SK-N-SH (cell line): ENCODE measurements at regions not wholly inside any gene's neighbourhood (a gene's known extent, or its start where the extent isn't known, plus 50 kb on each side); places are given as distances from the start of the nearest gene placed in this dataset.

Experiments
- CTCF ChIP-seq: fragments of 200-600 bp; sonication (generic); IDR thresholded peaks from 2 replicates; pipeline ENCODE4 v1.6.1; 2017; ENCODE audit warnings: antibody characterized with exemption, mild to moderate bottlenecking, moderate library complexity
- ELF1 ChIP-seq: IDR thresholded peaks from 2 replicates; pipeline ENCODE4 v1.4.0; 2012
- EP300 ChIP-seq, 2 experiments: IDR thresholded peaks; 2 replicates each; pipeline versions ENCODE4 v1.4.0 to v1.6.1; 2012; ENCODE audit warnings: borderline replicate concordance in 1 of 2, low read depth in 1 of 2, low read length in 1 of 2
- JUND ChIP-seq: IDR thresholded peaks from 2 replicates; pipeline ENCODE4 v1.4.0; 2012
- NRF1 ChIP-seq: IDR thresholded peaks from 2 replicates; pipeline ENCODE4 v1.6.1; 2012; ENCODE audit warnings: low read depth, mild to moderate bottlenecking, low read length
- POLR2AphosphoS5 ChIP-seq: IDR thresholded peaks from 2 replicates; pipeline ENCODE4 v1.6.1; 2012; ENCODE audit warnings: low read depth, low read length
- REST ChIP-seq: IDR thresholded peaks from 2 replicates; pipeline ENCODE4 v1.6.1; 2012; ENCODE audit warnings: mild to moderate bottlenecking, low read depth, low read length, moderate library complexity
- TAF1 ChIP-seq: IDR thresholded peaks from 2 replicates; pipeline ENCODE4 v1.6.1; 2012; ENCODE audit warnings: low read depth, mild to moderate bottlenecking, low read length, moderate library complexity, borderline replicate concordance
- TCF12 ChIP-seq: IDR thresholded peaks from 2 replicates; pipeline ENCODE4 v1.4.0; 2012
- TF ChIP-seq, protein P1 (sequence below): fragments of 150-350 bp; IDR thresholded peaks from 2 replicates; pipeline ENCODE4 v1.6.1; 2016; ENCODE audit warnings: mild to moderate bottlenecking, low read depth, low read length

GRCh38 chr16:6317934-6318333, 1014.7 kb upstream of the RBFOX1 start:
- no peak for TF ChIP-seq CTCF
- TF ChIP-seq JUND = no peak
- TF ChIP-seq, protein P1, sequence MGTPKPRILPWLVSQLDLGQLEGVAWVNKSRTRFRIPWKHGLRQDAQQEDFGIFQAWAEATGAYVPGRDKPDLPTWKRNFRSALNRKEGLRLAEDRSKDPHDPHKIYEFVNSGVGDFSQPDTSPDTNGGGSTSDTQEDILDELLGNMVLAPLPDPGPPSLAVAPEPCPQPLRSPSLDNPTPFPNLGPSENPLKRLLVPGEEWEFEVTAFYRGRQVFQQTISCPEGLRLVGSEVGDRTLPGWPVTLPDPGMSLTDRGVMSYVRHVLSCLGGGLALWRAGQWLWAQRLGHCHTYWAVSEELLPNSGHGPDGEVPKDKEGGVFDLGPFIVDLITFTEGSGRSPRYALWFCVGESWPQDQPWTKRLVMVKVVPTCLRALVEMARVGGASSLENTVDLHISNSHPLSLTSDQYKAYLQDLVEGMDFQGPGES = no peak
- TF ChIP-seq REST = no peak
- TF ChIP-seq TAF1 = no peak
- TF ChIP-seq POLR2AphosphoS5 = no peak
- TF ChIP-seq EP300 (IDR thresholded peaks at IDR 0.05; ENCODE audit: borderline replicate concordance in 1 of 2, low read depth in 1 of 2, low read length in 1 of 2) = no peak
- no peak for TF ChIP-seq TCF12
- TF ChIP-seq NRF1 = no peak
- TF ChIP-seq ELF1 = no peak
